GM18517 (cell line): ENCODE measurements at regions not wholly inside any gene's neighbourhood (a gene's known extent, or its start where the extent isn't known, plus 50 kb on each side); places are given as distances from the start of the nearest gene placed in this dataset.

ENCODE experiments used
- ATAC-seq: cut with Tn5 transposase; IDR thresholded peaks from one replicate; pipeline ENCODE4 v1.9.1; 2021; ENCODE audit warnings: mild to moderate bottlenecking, moderate library complexity; ENCODE audit not compliant: unreplicated experiment

GRCh38 chr4:65724973-65725372 lies 54.7 kb upstream of the EPHA5 start:
- ATAC-seq = no peak
